H1 (cell line): ENCODE measurements at regions not wholly inside any gene's neighbourhood (a gene's known extent, or its start where the extent isn't known, plus 50 kb on each side); places are given as distances from the start of the nearest gene placed in this dataset.

Source experiments
- CTCF ChIA-PET: fragments of 300-600 bp; sonication (Branson Sonifier 250); formaldehyde crosslinking; loops from one replicate; lab custom pipeline; 2021; ENCODE audit not compliant: partially characterized antibody; lab: Charles Lee
- POLR2A ChIA-PET: fragments of 300-600 bp; sonication (Branson Sonifier 250); formaldehyde crosslinking; loops from one replicate; lab custom pipeline; 2021; ENCODE audit warnings: inconsistent platforms; ENCODE audit not compliant: partially characterized antibody; lab: Charles Lee
- DNase-seq, 2 experiments: peaks; one replicate each; pipeline versions ENCODE4 v3.0.0 to v3.0.0-alpha.2; 2010 to 2022; ENCODE audit warnings: low spot score in 2 of 2, low read depth in 1 of 2, mixed read lengths in 1 of 2
- FAIRE-seq: peaks from 2 replicates; lab custom pipeline; 2011; peaks lifted over from hg19 to GRCh38; lab: Jason Lieb, UNC
- H2AFZ ChIP-seq: 2 replicates; pipeline ENCODE4 v1.8.1; 2012; ENCODE audit warnings: low read length, inconsistent platforms
- H2AK5ac ChIP-seq: 2 replicates; pipeline ENCODE4 v1.6.1; 2013; ENCODE audit warnings: low read depth, low read length
- H2BK120ac ChIP-seq: replicated peaks from 2 replicates; pipeline ENCODE3; 2013; ENCODE audit warnings: low read depth, low read length, inconsistent platforms
- H2BK12ac ChIP-seq: 2 replicates; pipeline ENCODE4 v1.6.1; 2013; ENCODE audit warnings: low read depth, low read length
- H2BK15ac ChIP-seq: 2 replicates; pipeline ENCODE4 v1.6.1; 2013; ENCODE audit warnings: low read length
- H2BK20ac ChIP-seq: 2 replicates; pipeline ENCODE4 v1.6.1; 2013; ENCODE audit warnings: low read length
- H2BK5ac ChIP-seq: 2 replicates; pipeline ENCODE4 v1.6.1; 2013; ENCODE audit warnings: low read depth, low read length
- H3K14ac ChIP-seq: 2 replicates; pipeline ENCODE4 v1.6.1; 2013; ENCODE audit warnings: inconsistent platforms; ENCODE audit not compliant: insufficient read length
- H3K18ac ChIP-seq: 2 replicates; pipeline ENCODE4 v1.6.1; 2013; ENCODE audit warnings: low read length; ENCODE audit errors: extremely low read depth
- H3K23ac ChIP-seq: 2 replicates; pipeline ENCODE4 v1.6.1; 2013; ENCODE audit warnings: inconsistent platforms; ENCODE audit not compliant: insufficient read length
- H3K23me2 ChIP-seq: 2 replicates; pipeline ENCODE4 v1.6.1; 2013; ENCODE audit warnings: low read depth, low read length
- H3K27ac ChIP-seq: 2 replicates; pipeline ENCODE4 v1.6.1; 2011; ENCODE audit warnings: low read depth, low read length, inconsistent platforms
- H3K27me3 ChIP-seq, 4 experiments: replicated peaks in 1 of 4; 1 replicate in 1 of 4; 2 replicates in 3 of 4; pipeline versions ENCODE4 v1.6.1 to v1.8.1; 2011 to 2013; ENCODE audit warnings: low read length in 3 of 4, mild to moderate bottlenecking in 3 of 4, inconsistent platforms in 2 of 4, mixed read lengths in 2 of 4, moderate library complexity in 1 of 4; ENCODE audit not compliant: control insufficient read depth in 3 of 4, insufficient read depth in 3 of 4; ENCODE audit errors: extremely low read depth in 1 of 4
- H3K36me3 ChIP-seq, 4 experiments: 2 replicates each; pipeline versions ENCODE4 v1.6.1 to v1.8.1; 2011 to 2013; ENCODE audit warnings: mild to moderate bottlenecking in 4 of 4, low read length in 3 of 4, moderate library complexity in 2 of 4, control low read depth in 1 of 4, inconsistent platforms in 1 of 4; ENCODE audit not compliant: insufficient read depth in 4 of 4, control insufficient read depth in 2 of 4
- H3K4ac ChIP-seq: replicated peaks from 2 replicates; pipeline ENCODE3; 2013; ENCODE audit warnings: low read length, low read depth, mixed read lengths, inconsistent platforms; ENCODE audit not compliant: insufficient read length
- H3K4me1 ChIP-seq, 4 experiments: replicated peaks in 1 of 4; 1 replicate in 1 of 4; 2 replicates in 3 of 4; pipeline versions ENCODE4 v1.6.1 to v1.8.1; 2011 to 2013; ENCODE audit warnings: low read length in 3 of 4, inconsistent platforms in 2 of 4, mixed read lengths in 1 of 4; ENCODE audit not compliant: insufficient read depth in 4 of 4, control insufficient read depth in 3 of 4
- H3K4me2 ChIP-seq, 2 experiments: 2 replicates each; pipeline versions ENCODE4 v1.6.1 to v1.8.1; 2011 to 2013; ENCODE audit warnings: low read depth in 2 of 2, low read length in 2 of 2, control low read depth in 1 of 2, inconsistent platforms in 1 of 2, mild to moderate bottlenecking in 1 of 2; ENCODE audit not compliant: insufficient read depth in 1 of 2
- H3K4me3 ChIP-seq, 4 experiments: fragments of 200-600, 300-600 bp in 1 of 4; sonication (generic), shearing (Covaris generic), sonication (Bioruptor Twin) in 1 of 4; 2 replicates each; pipeline versions ENCODE4 v1.5.1 to v1.8.1; 2011 to 2016; ENCODE audit warnings: low read length in 4 of 4, low read depth in 3 of 4, control low read depth in 2 of 4, inconsistent platforms in 2 of 4, mild to moderate bottlenecking in 2 of 4, mixed read lengths in 1 of 4, moderate library complexity in 1 of 4; ENCODE audit not compliant: insufficient read depth in 2 of 4; ENCODE audit errors: extremely low read depth in 1 of 4
- H3K56ac ChIP-seq: replicated peaks from 2 replicates; pipeline ENCODE3; 2013; ENCODE audit warnings: low read depth, mild to moderate bottlenecking, mixed read lengths, low read length, inconsistent platforms; ENCODE audit not compliant: insufficient read length
- H3K79me1 ChIP-seq: 2 replicates; pipeline ENCODE4 v1.6.1; 2013; ENCODE audit warnings: low read depth, low read length, control low read depth
- H3K79me2 ChIP-seq, 2 experiments: 2 replicates each; pipeline versions ENCODE4 v1.6.1 to v1.8.1; 2012 to 2013; ENCODE audit warnings: low read length in 2 of 2, mild to moderate bottlenecking in 2 of 2, inconsistent platforms in 1 of 2; ENCODE audit not compliant: insufficient read depth in 2 of 2, control insufficient read depth in 1 of 2
- H3K9ac ChIP-seq, 4 experiments: replicated peaks in 1 of 4; 1 replicate in 1 of 4; 2 replicates in 3 of 4; pipeline versions ENCODE4 v1.6.1 to v1.8.1; 2011 to 2013; ENCODE audit warnings: low read depth in 3 of 4, low read length in 3 of 4, control low read depth in 2 of 4, mild to moderate bottlenecking in 2 of 4, moderate library complexity in 2 of 4, inconsistent platforms in 1 of 4; ENCODE audit errors: extremely low read depth in 1 of 4
- H3K9me3 ChIP-seq, 2 experiments: 2 replicates each; pipeline versions ENCODE4 v1.6.1 to v1.8.1; 2012 to 2013; ENCODE audit warnings: mild to moderate bottlenecking in 2 of 2, moderate library complexity in 2 of 2, control low read depth in 1 of 2, inconsistent platforms in 1 of 2, low read depth in 1 of 2, low read length in 1 of 2, mixed read lengths in 1 of 2; ENCODE audit not compliant: insufficient read depth in 2 of 2
- H4K20me1 ChIP-seq, 2 experiments: replicated peaks in 1 of 2; 2 replicates each; pipeline versions ENCODE3 to v1.8.1; 2011 to 2013; ENCODE audit warnings: inconsistent platforms in 2 of 2, low read length in 2 of 2, mild to moderate bottlenecking in 1 of 2; ENCODE audit not compliant: insufficient read depth in 2 of 2, control insufficient read depth in 1 of 2
- H4K5ac ChIP-seq: 2 replicates; pipeline ENCODE4 v1.6.1; 2013; ENCODE audit warnings: low read length, low read depth, mixed read lengths, inconsistent platforms; ENCODE audit not compliant: insufficient read length
- H4K8ac ChIP-seq: 2 replicates; pipeline ENCODE4 v1.8.0; 2013; ENCODE audit warnings: mild to moderate bottlenecking, moderate library complexity, low read length, inconsistent platforms; ENCODE audit not compliant: insufficient read depth; ENCODE audit errors: extremely low read depth
- H4K91ac ChIP-seq: replicated peaks from 2 replicates; pipeline ENCODE3; 2013; ENCODE audit warnings: low read length, mixed read lengths, inconsistent platforms; ENCODE audit not compliant: insufficient read length
- BRCA1 ChIP-seq: IDR thresholded peaks from 2 replicates; pipeline ENCODE4 v1.6.1; 2012; ENCODE audit warnings: low read depth, low read length, improper control_type of control experiment
- WGBS, 2 experiments: shearing (Covaris generic) in 1 of 2; methylation state at CpG; one replicate each; pipeline versions ENCODE4 v1.1.6 to v1.1.7; 2013 to 2015; ENCODE audit warnings: low lambda C conversion rate in 2 of 2, mixed read lengths in 2 of 2, inconsistent platforms in 1 of 2, low coverage in 1 of 2, missing lambda C conversion rate in 1 of 2; ENCODE audit not compliant: insufficient replicate concordance in 2 of 2, insufficient coverage in 1 of 2, insufficient read length in 1 of 2; ENCODE audit errors: extremely low coverage in 1 of 2, missing lambda C conversion rate in 1 of 2; 5-methylcytosine and 5-hydroxymethylcytosine counted together

DNA sequence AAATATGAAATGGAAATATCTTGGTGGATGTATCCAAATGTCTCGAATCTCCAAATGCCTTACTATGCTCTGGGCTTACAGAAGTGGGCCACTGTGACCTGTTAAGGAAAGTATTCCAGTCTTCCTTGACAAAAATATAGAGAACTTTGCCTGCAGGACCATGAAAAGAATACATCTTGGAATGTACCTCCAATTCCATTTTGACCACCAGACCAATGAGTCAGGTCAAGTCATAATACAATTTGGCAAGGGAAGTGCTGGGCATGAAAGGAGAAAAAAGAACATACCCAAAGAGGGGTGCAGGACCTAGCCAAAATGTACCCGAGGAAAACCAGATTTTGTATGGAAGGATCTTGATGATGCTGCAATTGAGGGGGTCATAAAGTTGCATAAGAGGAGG is 1153.7 kb upstream of the GOT2 start:
- H4K5ac ChIP-seq, result no peak overlapping the region
- H4K20me1 ChIP-seq, result no peaks in the 10 kb centered on the region
- no peak overlapping the region for H3K4me3 ChIP-seq
- H3K4ac ChIP-seq, result no peak overlapping the region
- DNase-seq, result no peak
- no peak overlapping the region for H2BK15ac ChIP-seq
- H2BK12ac ChIP-seq, result no peak overlapping the region
- no peak overlapping the region for H2BK120ac ChIP-seq
- no peak overlapping the region for H2BK5ac ChIP-seq
- CTCF ChIA-PET, result interaction anchor here (0.8 kb wide), 1 partner anchor 12 kb away, joined by 3 read pairs; no protein-coding TSS in a partner anchor
- no peak overlapping the region for H4K91ac ChIP-seq
- H3K79me1 ChIP-seq, result no peaks in the 10 kb centered on the region
- no peak overlapping the region for H3K9ac ChIP-seq
- H3K18ac ChIP-seq, result no peak overlapping the region
- no peak overlapping the region for H3K4me2 ChIP-seq
- no peak overlapping the region for H2AFZ ChIP-seq
- H3K36me3 ChIP-seq, result no peaks in the 10 kb centered on the region
- H2AK5ac ChIP-seq, result no peak overlapping the region
- H3K4me1 ChIP-seq, result no peaks in the 10 kb centered on the region
- H4K8ac ChIP-seq, result no peak overlapping the region
- H3K14ac ChIP-seq, result no peak overlapping the region
- no peak overlapping the region for H2BK20ac ChIP-seq
- H3K23ac ChIP-seq, result no peak overlapping the region
- no peak overlapping the region for H3K27ac ChIP-seq
- H3K56ac ChIP-seq, result no peak overlapping the region
- H3K27me3 ChIP-seq, result no peaks in the 10 kb centered on the region
- 86% methylated on average over 2 of the region's 2 CpGs; no CpG with 5 or more reads in 1 of the 2 experiments for WGBS, 2 experiments
- POLR2A ChIA-PET, result no interaction called here
- H3K79me2 ChIP-seq, result no peaks in the 10 kb centered on the region
- FAIRE-seq, result no peak
- H3K9me3 ChIP-seq, result no peaks in the 10 kb centered on the region
- no peaks in the 10 kb centered on the region for H3K23me2 ChIP-seq
- no peak for TF ChIP-seq BRCA1
